OCI-LY3 (cell line): ENCODE measurements at regions not wholly inside any gene's neighbourhood (a gene's known extent, or its start where the extent isn't known, plus 50 kb on each side); places are given as distances from the start of the nearest gene placed in this dataset.

Source experiments
- H2AFZ ChIP-seq: fragments of 200-600, 300-600 bp; shearing (Covaris generic); 2 replicates; pipeline ENCODE4 v1.6.0; 2014; ENCODE audit warnings: antibody characterized with exemption, low read depth, low read length
- H3K27ac ChIP-seq: fragments of 200-600, 300-600 bp; sonication (generic); 2 replicates; pipeline ENCODE4 v1.5.1; 2014; ENCODE audit warnings: mild to moderate bottlenecking, low read length, moderate library complexity, mixed read lengths
- H3K27me3 ChIP-seq: fragments of 200-600, 300-600 bp; sonication (generic); 2 replicates; pipeline ENCODE4 v1.6.1; 2014; ENCODE audit warnings: low read depth, low read length, mixed read lengths
- H3K36me3 ChIP-seq: fragments of 200-600, 300-600 bp; sonication (generic); replicated peaks from 2 replicates; pipeline ENCODE3; 2014; ENCODE audit warnings: low read depth, low read length, mixed read lengths
- H3K4me1 ChIP-seq: fragments of 300-600, 200-600 bp; sonication (generic); 2 replicates; pipeline ENCODE4 v1.6.1; 2014; ENCODE audit warnings: low read length, mixed read lengths
- H3K4me2 ChIP-seq: fragments of 200-600, 300-600 bp; sonication (generic); 2 replicates; pipeline ENCODE4 v1.6.1; 2014; ENCODE audit warnings: low read length, mixed read lengths
- H3K4me3 ChIP-seq: fragments of 300-600, 200-600 bp; sonication (generic); 2 replicates; pipeline ENCODE4 v1.5.1; 2014; ENCODE audit warnings: antibody characterized with exemption, mild to moderate bottlenecking, low read length, moderate library complexity
- H3K79me2 ChIP-seq: fragments of 300-600, 200-600 bp; shearing (Covaris generic); 2 replicates; pipeline ENCODE4 v1.6.1; 2014; ENCODE audit warnings: mild to moderate bottlenecking, low read length, mixed read lengths
- H3K9ac ChIP-seq: fragments of 300-600, 200-600 bp; shearing (Covaris generic); 2 replicates; pipeline ENCODE4 v1.6.0; 2014; ENCODE audit warnings: mild to moderate bottlenecking, low read length, moderate library complexity
- H3K9me3 ChIP-seq: fragments of 200-600, 300-600 bp; shearing (Covaris generic); 2 replicates; pipeline ENCODE4 v1.6.1; 2014; ENCODE audit warnings: low read length, mixed read lengths; ENCODE audit not compliant: insufficient read depth
- H4K20me1 ChIP-seq: fragments of 200-600, 300-600 bp; sonication (generic); 2 replicates; pipeline ENCODE4 v1.6.1; 2016; ENCODE audit warnings: low read length, mixed read lengths; ENCODE audit not compliant: insufficient read depth
- CTCF ChIP-seq: fragments of 200-600, 300-600 bp; sonication (generic); IDR thresholded peaks from 2 replicates; pipeline ENCODE4 v1.5.1; 2014; ENCODE audit warnings: antibody characterized with exemption, low read length, low read depth
- EZH2phosphoT487 ChIP-seq: fragments of 200-600 bp; shearing (Covaris generic); IDR thresholded peaks from 2 replicates; pipeline ENCODE4 v1.6.1; 2018; ENCODE audit warnings: antibody characterized with exemption, mixed run types, low read depth

GRCh38 chr11:32231909-32232493, 141.1 kb downstream of the RCN1 start:
- H3K4me2 ChIP-seq = no peak overlapping the region
- no peak overlapping the region for H2AFZ ChIP-seq
- no peaks in the 10 kb centered on the region for H4K20me1 ChIP-seq
- no peak overlapping the region for H3K4me3 ChIP-seq
- H3K27ac ChIP-seq = no peak overlapping the region
- peaks cover 4% of the 10 kb centered on the region; the same call in 1 of the 2 replicates for H3K27me3 ChIP-seq
- no peaks in the 10 kb centered on the region for H3K79me2 ChIP-seq
- H3K9me3 ChIP-seq = no peaks in the 10 kb centered on the region
- no peaks in the 10 kb centered on the region for H3K4me1 ChIP-seq
- no peak overlapping the region for H3K9ac ChIP-seq
- TF ChIP-seq CTCF = peak; percentile 87
- TF ChIP-seq EZH2phosphoT487 = no peak
- no peaks in the 10 kb centered on the region for H3K36me3 ChIP-seq

- H3K4me2 ChIP-seq = no peak overlapping the region
- no peak overlapping the region for H2AFZ ChIP-seq
- no peaks in the 10 kb centered on the region for H3K9me3 ChIP-seq
- H3K79me2 ChIP-seq = no peaks in the 10 kb centered on the region
- TF ChIP-seq CTCF = no peak
- no peak for TF ChIP-seq EZH2phosphoT487
- H3K4me1 ChIP-seq = no peaks in the 10 kb centered on the region
- H3K9ac ChIP-seq = no peak overlapping the region
- H3K27me3 ChIP-seq = peaks cover 9% of the 10 kb centered on the region; the same call in 1 of the 2 replicates
- no peaks in the 10 kb centered on the region for H4K20me1 ChIP-seq
- no peak overlapping the region for H3K4me3 ChIP-seq
- no peaks in the 10 kb centered on the region for H3K36me3 ChIP-seq
- no peak overlapping the region for H3K27ac ChIP-seq
Observed at GRCh38 chr11:32232516-32232915, 141.6 kb downstream of the RCN1 start.

- Histone ChIP-seq H3K36me3 (no peaks in the 10 kb centered on the region), H3K4me3 (no peak overlapping the region), H3K27ac (no peak overlapping the region), H3K79me2 (no peaks in the 10 kb centered on the region), H3K4me2 (no peak overlapping the region), H2AFZ (no peak overlapping the region), H3K9me3 (no peaks in the 10 kb centered on the region), H3K4me1 (no peaks in the 10 kb centered on the region), H3K9ac (no peak overlapping the region), H4K20me1 (no peaks in the 10 kb centered on the region), H3K27me3 (peaks cover 15% of the 10 kb centered on the region; the same call in 1 of the 2 replicates)
- TF ChIP-seq CTCF (no peak), EZH2phosphoT487 (no peak)
Observed at GRCh38 chr11:32233276-32233675, 142.4 kb downstream of the RCN1 start.

GRCh38 chr11:32233928-32234327, 143.1 kb downstream of the RCN1 start:
- Histone ChIP-seq H3K4me1 (no peaks in the 10 kb centered on the region), H3K36me3 (no peaks in the 10 kb centered on the region), H3K9me3 (no peaks in the 10 kb centered on the region), H3K27ac (no peak overlapping the region), H4K20me1 (no peaks in the 10 kb centered on the region), H3K27me3 (peaks cover 15% of the 10 kb centered on the region; the same call in 1 of the 2 replicates), H2AFZ (no peak overlapping the region), H3K79me2 (no peaks in the 10 kb centered on the region), H3K4me2 (no peak overlapping the region), H3K9ac (no peak overlapping the region), H3K4me3 (no peak overlapping the region)
- TF ChIP-seq EZH2phosphoT487 = no peak
- TF ChIP-seq CTCF = no peak
